Thyroid gland (tissue), 4 donors: ENCODE measurements at regions not wholly inside any gene's neighbourhood (a gene's known extent, or its start where the extent isn't known, plus 50 kb on each side); places are given as distances from the start of the nearest gene placed in this dataset.

Source experiments
- POLR2A ChIP-seq, 2 donors: fragments of 450-650 bp; IDR thresholded peaks; one replicate each; pipeline ENCODE4 v1.6.1; 2017; ENCODE audit warnings: antibody characterized with exemption in 2 of 2, mild to moderate bottlenecking in 2 of 2, moderate library complexity in 1 of 2
- TF ChIP-seq, protein P1 (sequence below), 6 experiments: fragments of 200-600 bp in 3 of 6; fragments of 450-650 bp in 3 of 6; sonication (generic) in 3 of 6; IDR thresholded peaks; one replicate each; pipeline ENCODE4 v1.5.1; 2016 to 2019; ENCODE audit warnings: antibody characterized with exemption in 6 of 6, mild to moderate bottlenecking in 2 of 6, inconsistent platforms in 1 of 6, moderate library complexity in 1 of 6

DNA sequence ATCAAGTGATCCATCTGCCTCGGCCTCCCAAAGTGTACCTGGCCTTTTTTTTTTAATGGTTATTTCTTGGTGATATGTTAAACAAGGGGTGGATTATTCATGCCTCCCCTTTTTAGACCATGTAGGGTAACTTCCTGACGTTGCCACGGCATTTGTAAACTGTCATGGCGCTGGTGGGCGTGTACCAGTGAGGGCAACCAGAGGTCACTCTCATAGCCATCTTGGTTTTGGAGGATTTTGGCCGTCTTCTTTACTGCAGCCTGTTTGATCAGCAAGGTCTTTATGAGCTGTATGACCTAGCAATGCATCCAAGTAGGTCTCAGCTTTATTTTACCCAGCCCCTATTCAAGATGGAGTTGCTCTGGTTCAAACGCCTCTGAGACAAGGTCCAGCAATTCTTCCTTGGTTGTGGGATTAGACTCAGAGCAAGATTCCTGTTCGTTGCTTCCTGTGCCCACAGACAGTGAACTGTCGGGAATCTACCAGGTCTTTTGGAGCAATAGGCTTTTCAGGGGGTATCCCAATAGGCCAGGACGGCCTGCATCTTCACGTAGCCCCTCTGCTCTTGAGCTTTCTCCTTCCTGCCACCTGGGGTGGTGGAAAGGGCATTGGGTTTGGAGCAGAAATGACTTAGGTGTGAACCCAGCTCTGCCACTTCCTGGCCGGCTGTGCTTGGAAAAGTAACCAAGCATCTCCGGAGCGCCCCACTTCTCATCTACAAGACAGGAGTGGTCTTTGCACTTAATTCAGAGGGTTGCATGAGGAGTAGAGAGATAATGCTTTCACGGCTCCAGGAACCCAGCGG is 52.9 kb upstream of the SEC14L1 start:
- TF ChIP-seq, protein P1, sequence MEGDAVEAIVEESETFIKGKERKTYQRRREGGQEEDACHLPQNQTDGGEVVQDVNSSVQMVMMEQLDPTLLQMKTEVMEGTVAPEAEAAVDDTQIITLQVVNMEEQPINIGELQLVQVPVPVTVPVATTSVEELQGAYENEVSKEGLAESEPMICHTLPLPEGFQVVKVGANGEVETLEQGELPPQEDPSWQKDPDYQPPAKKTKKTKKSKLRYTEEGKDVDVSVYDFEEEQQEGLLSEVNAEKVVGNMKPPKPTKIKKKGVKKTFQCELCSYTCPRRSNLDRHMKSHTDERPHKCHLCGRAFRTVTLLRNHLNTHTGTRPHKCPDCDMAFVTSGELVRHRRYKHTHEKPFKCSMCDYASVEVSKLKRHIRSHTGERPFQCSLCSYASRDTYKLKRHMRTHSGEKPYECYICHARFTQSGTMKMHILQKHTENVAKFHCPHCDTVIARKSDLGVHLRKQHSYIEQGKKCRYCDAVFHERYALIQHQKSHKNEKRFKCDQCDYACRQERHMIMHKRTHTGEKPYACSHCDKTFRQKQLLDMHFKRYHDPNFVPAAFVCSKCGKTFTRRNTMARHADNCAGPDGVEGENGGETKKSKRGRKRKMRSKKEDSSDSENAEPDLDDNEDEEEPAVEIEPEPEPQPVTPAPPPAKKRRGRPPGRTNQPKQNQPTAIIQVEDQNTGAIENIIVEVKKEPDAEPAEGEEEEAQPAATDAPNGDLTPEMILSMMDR (IDR thresholded peaks at IDR 0.05), result no peak
- TF ChIP-seq POLR2A (IDR thresholded peaks at IDR 0.05), result no peak
